NOMO-1 treated with dmso at 0.1 percent for 144 hours (cell line): ENCODE measurements at regions not wholly inside any gene's neighbourhood (a gene's known extent, or its start where the extent isn't known, plus 50 kb on each side); places are given as distances from the start of the nearest gene placed in this dataset.
"Not testable (repeated sequence)": the region's sequence is repeated elsewhere in the genome, so short reads cannot be mapped to it uniquely, and the experiment has no call there.

Source experiments
- DNase-seq: peaks from one replicate; lab custom pipeline; 2025; ENCODE audit not compliant: unreplicated experiment; lab: John Stamatoyannopoulos, UW

GRCh38 chr22:16660989-16661388 is 68.4 kb upstream of the CCT8L2 start:
- DNase-seq = not testable (repeated sequence)

GRCh38 chr22:16660570-16660969 is 68.0 kb upstream of the CCT8L2 start:
- DNase-seq = not testable (repeated sequence)

GRCh38 chr22:16659273-16659834 is 66.7 kb upstream of the CCT8L2 start:
- DNase-seq = not testable (repeated sequence)

- DNase-seq = no peak
These were observed 65.5 kb upstream of the CCT8L2 start for GRCh38 chr22:16658068-16658467.

- no peak for DNase-seq
These were observed 62.3 kb upstream of the CCT8L2 start for GRCh38 chr22:16654882-16655281.

GRCh38 chr22:16654336-16654735 is 61.7 kb upstream of the CCT8L2 start:
- not testable (repeated sequence) for DNase-seq

GRCh38 chr22:16653222-16653621 is 60.6 kb upstream of the CCT8L2 start:
- DNase-seq = not testable (repeated sequence)

- DNase-seq = no peak
These were observed 58.6 kb upstream of the CCT8L2 start for GRCh38 chr22:16651217-16651616.
